Activated T-helper 1 cell treated with anti-CD3 and anti-CD28 coated beads, Interleukin-12 subunit alpha, Interleukin-12 subunit beta, Interleukin-2, Interleukin-4 antibody, amounts not matched to agents 30 ng/mL and 10 ng/mL and 1 ng/mL, durations not matched to agents 14 hours and 24 hours and 36 hours (primary cell): ENCODE measurements at regions not wholly inside any gene's neighbourhood (a gene's known extent, or its start where the extent isn't known, plus 50 kb on each side); places are given as distances from the start of the nearest gene placed in this dataset.

ENCODE experiments used
- DNase-seq: peaks from one replicate; pipeline ENCODE4 v3.0.0; 2021; ENCODE audit warnings: low spot score
- H3K27ac Mint-ChIP-seq: one replicate; pipeline ENCODE4 v1.8.0; 2021; ENCODE audit warnings: mild to moderate bottlenecking, mixed read lengths
- H3K27me3 Mint-ChIP-seq: one replicate; pipeline ENCODE4 v1.8.0; 2022; ENCODE audit warnings: mild to moderate bottlenecking, moderate library complexity, mixed read lengths; ENCODE audit not compliant: insufficient read depth
- H3K36me3 Mint-ChIP-seq: one replicate; pipeline ENCODE4 v1.8.0; 2021; ENCODE audit warnings: low read depth, mixed read lengths
- H3K4me1 Mint-ChIP-seq: one replicate; pipeline ENCODE4 v1.8.0; 2021; ENCODE audit warnings: low read depth, mixed read lengths
- H3K4me3 Mint-ChIP-seq: one replicate; pipeline ENCODE4 v1.8.0; 2021; ENCODE audit warnings: mild to moderate bottlenecking, moderate library complexity, mixed read lengths
- H3K9me3 Mint-ChIP-seq: one replicate; pipeline ENCODE4 v1.8.0; 2021; ENCODE audit warnings: mixed read lengths
- intact Hi-C: fragments of 100-400 bp; cut with micrococcal nuclease; formaldehyde crosslinking; loops from one replicate; pipeline ENCODE4 v1.15.1; 2024

DNA sequence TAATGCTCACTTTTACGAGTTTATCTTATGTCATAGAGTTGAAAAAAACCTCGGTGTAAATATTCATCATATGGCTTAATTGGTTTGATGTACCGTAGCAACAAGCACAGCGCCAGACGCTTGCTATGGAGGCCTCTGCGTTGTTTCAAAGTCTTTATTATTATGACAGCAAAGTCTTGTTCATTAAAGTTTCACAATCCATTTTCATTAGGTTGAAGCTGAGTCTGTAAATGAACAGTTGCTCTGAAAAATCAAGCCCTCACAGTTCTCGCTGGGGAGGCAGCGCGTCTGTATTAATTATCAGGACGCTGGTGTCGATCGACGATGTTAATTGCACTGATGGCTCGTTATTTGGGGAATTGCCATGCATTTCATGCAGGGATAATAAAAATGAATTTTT is 185.6 kb downstream of the INSC start:
- Mint-ChIP-seq H3K4me1 (no peaks in the 10 kb centered on the region), H3K36me3 (no peaks in the 10 kb centered on the region), H3K9me3 (no peaks in the 10 kb centered on the region), H3K27me3 (peaks cover 2% of the 10 kb centered on the region), H3K4me3 (no peak overlapping the region), H3K27ac (no peak overlapping the region)
- intact Hi-C loops: no loop called here
- no peak for DNase-seq

DNA sequence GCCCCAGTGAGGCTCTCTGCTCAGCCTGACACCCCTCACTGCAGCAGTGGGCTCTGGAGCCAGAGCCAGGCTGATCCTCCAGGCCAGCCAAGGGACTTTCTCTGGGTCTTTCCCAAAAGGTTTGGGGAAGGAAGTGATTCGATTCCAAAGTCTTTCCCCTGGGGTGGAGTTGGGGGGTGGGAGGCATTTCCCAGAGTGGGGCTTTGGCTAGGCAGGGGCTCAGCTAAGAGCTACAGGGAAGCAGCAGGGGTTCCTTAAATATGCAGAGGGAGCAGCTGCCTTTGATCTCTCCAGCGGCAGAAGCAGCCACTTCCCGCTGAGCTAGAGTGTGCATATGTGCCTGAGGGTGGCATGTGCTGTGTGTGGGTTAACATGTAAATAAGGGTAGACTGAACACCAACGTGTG is 192.9 kb downstream of the INSC start:
- intact Hi-C loops: no loop called here
- DNase-seq: no peak
- Mint-ChIP-seq H3K27ac (no peak overlapping the region), H3K27me3 (peaks cover 2% of the 10 kb centered on the region), H3K4me1 (no peaks in the 10 kb centered on the region), H3K4me3 (no peak overlapping the region), H3K9me3 (no peaks in the 10 kb centered on the region), H3K36me3 (no peaks in the 10 kb centered on the region)

DNA sequence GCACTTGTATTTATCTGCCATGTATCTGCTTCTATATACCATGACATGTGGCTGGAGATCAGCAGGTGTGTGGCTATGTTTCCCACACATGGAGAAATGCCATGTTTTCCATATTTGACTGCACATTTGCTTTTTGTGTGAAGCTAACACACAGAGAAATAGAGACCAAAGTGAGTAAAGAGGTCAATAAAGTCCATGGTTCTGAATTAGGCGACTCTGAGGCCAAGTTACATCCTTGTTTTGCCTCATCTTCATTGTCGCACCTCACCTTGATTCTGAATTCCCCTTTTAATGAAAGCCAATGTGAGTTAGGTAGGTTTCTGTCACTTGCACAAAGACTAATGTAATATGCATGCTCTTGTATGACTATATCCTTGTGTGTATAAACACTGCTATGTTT is 194.1 kb downstream of the INSC start:
- intact Hi-C loops: no loop called here
- no peaks in the 10 kb centered on the region for H3K4me1 Mint-ChIP-seq
- peaks cover 4% of the 10 kb centered on the region for H3K27me3 Mint-ChIP-seq
- no peaks in the 10 kb centered on the region for H3K9me3 Mint-ChIP-seq
- DNase-seq: no peak
- H3K36me3 Mint-ChIP-seq: no peaks in the 10 kb centered on the region
- H3K27ac Mint-ChIP-seq: no peak overlapping the region
- no peak overlapping the region for H3K4me3 Mint-ChIP-seq

DNA sequence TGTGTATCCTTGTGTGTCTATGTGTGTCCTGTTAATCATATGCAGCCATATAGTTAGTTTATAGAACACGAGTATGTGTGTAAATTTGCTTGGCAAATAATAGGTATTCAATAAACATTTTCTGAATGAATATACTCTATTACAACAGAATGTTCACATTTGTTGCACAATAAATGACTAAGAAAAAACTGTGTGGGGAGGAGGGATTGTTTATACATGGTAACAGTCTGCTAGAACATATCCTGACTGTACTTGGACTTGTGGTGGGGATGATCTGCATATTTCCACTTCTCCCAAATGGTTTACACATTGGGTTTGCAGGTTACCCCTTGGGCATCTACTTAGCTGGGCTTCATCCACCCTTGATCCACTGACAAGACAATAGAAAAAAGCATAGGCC is 194.6 kb downstream of the INSC start:
- Mint-ChIP-seq H3K4me3 (no peak overlapping the region), H3K36me3 (no peaks in the 10 kb centered on the region), H3K27me3 (peaks cover 2% of the 10 kb centered on the region), H3K4me1 (no peaks in the 10 kb centered on the region), H3K9me3 (no peaks in the 10 kb centered on the region), H3K27ac (no peak overlapping the region)
- no peak for DNase-seq
- intact Hi-C loops: no loop called here

DNA sequence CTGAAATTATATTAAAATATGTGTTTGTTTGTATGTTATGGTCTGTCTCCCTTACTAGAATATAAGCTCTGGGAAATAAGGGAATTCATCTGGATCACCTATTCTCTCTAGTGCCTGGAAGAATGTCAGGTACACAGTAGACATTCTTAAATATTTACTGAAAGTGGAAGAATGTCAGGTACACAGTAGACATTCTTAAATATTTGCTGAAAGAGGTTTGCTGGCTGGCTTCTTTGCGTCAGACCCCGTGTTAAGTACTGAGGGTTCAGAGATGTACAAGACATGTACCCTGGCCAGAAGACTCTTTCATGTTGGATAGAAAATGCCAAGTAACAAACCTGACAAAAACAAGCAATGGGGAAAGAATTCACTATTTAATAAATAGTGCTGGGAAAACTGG is 199.1 kb downstream of the INSC start:
- no peak for DNase-seq
- Mint-ChIP-seq H3K9me3 (no peaks in the 10 kb centered on the region), H3K4me1 (no peaks in the 10 kb centered on the region), H3K4me3 (no peak overlapping the region), H3K36me3 (no peaks in the 10 kb centered on the region), H3K27me3 (peaks cover 2% of the 10 kb centered on the region), H3K27ac (no peak overlapping the region)
- intact Hi-C loops: no loop called here

DNA sequence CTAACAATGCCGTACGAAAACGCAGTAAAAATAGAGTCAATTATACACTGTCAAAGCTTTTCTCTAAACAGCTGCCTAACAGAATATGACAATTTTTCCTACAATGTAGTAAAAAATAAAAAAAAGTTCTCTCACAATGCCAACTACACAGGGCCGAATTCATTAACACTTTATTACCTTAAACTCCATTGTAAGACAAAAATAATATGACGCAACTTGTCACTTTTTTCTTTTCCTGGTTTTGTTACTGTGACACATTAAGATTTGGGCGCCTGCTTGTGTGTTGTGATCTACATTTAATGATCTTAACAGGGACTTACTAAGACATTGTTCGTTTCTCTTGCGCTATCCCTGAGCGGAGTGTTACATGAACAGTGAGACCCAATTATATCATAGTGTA is 204.1 kb downstream of the INSC start:
- no peak for DNase-seq
- Mint-ChIP-seq H3K4me1 (no peaks in the 10 kb centered on the region), H3K36me3 (no peaks in the 10 kb centered on the region), H3K9me3 (no peaks in the 10 kb centered on the region), H3K4me3 (no peak overlapping the region), H3K27ac (no peak overlapping the region), H3K27me3 (peaks cover 7% of the 10 kb centered on the region)
- intact Hi-C loops: no loop called here

DNA sequence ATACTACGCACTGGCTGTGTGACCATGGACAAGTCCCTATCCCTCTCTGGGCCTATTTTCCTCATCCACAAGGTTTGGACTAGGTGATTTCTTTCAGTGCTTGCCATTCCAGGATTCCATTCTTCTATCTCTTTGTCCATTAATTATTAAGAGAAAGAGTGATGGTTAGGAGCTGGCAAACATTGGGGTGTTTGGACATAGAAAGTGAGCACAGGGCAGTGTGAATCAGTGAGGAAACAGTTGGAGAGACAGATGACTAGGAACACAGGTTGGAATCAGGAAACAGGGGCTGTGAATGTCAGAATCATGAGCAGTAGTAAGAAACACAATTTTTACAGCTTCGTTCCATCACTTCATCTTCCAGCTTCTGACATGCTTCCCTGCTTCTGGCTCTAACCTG is 211.8 kb downstream of the INSC start:
- Mint-ChIP-seq H3K27me3 (peaks cover 10% of the 10 kb centered on the region), H3K36me3 (no peaks in the 10 kb centered on the region)
- intact Hi-C loops: no loop called here

DNA sequence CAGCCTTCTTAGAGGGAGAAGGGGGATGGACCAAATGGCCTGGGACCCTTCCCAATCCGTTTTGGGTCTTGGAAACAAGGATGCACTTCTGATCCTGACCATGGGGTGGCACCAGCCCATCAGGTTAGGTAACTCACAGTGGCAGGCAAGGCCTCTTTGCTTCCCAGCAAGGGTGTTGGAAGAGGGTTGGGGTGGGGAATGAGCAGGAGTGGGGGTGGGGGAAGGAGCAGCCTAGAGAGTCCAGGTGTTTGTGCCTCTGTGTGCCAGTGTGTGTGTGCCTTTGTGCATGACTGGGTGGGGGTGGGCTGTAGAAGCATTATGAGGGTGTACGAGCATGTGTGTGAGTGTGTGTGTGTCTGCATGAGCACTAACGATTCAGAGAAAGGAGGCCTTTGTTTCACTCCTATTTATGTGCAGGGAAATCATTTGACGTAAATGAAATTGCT is 213.1 kb downstream of the INSC start:
- no peaks in the 10 kb centered on the region for H3K36me3 Mint-ChIP-seq
- H3K27me3 Mint-ChIP-seq: peaks cover 3% of the 10 kb centered on the region
- H3K4me1 Mint-ChIP-seq: no peaks in the 10 kb centered on the region
- H3K4me3 Mint-ChIP-seq: no peak overlapping the region
- intact Hi-C loops: no loop called here
- DNase-seq: no peak
- H3K27ac Mint-ChIP-seq: no peak overlapping the region
- no peaks in the 10 kb centered on the region for H3K9me3 Mint-ChIP-seq

More for the DNA sequence above, 211.8 kb downstream of the INSC start:
- Mint-ChIP-seq H3K4me3 (no peak overlapping the region), H3K4me1 (no peaks in the 10 kb centered on the region), H3K9me3 (no peaks in the 10 kb centered on the region), H3K27ac (no peak overlapping the region)
- DNase-seq: no peak

DNA sequence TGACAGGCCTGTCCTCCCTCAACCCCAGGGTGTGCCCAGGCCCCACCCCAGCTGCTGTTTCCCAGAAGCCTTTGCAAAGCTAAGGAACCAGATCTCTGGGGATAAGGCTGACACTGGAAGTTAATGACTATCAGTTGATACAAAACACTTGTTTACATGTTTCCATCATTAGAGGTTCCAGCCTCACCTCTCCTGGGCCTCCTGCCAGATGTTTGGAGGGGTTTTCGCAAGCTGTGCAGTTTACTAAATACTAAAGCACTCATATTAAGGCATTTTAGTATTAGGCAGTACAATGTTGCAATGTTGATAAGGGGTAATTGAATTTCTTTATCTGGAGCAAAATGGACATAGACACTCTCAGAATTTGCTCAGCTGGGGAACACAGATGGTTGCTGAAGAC is 218.7 kb downstream of the INSC start:
- no peak for DNase-seq
- no peaks in the 10 kb centered on the region for H3K4me1 Mint-ChIP-seq
- H3K27me3 Mint-ChIP-seq: peaks cover 6% of the 10 kb centered on the region
- no peaks in the 10 kb centered on the region for H3K36me3 Mint-ChIP-seq
- H3K9me3 Mint-ChIP-seq: no peaks in the 10 kb centered on the region
- no peak overlapping the region for H3K27ac Mint-ChIP-seq
- H3K4me3 Mint-ChIP-seq: no peak overlapping the region
- intact Hi-C loops: no loop called here

DNA sequence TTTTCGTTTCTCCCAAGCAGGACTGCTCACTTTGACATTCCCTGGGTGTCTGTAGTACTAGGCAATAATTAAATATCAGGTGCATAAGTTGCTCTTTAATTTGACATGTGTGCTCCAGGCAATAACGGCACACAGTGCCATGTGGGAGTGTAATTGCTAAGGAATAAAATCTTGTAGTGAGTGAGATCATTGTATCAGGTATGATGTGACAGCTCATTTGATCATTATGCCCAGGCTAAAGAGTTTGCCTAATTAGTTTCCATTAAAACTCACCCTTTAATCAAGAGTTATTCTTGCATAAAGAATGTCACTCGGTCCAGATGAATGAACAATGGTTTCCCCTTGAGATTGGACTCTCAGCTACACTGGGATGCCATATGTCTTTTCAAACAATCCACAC is 220.0 kb downstream of the INSC start:
- intact Hi-C loops: no loop called here
- Mint-ChIP-seq H3K27ac (no peak overlapping the region), H3K4me3 (no peak overlapping the region), H3K4me1 (no peaks in the 10 kb centered on the region), H3K9me3 (no peaks in the 10 kb centered on the region), H3K36me3 (no peaks in the 10 kb centered on the region), H3K27me3 (peaks cover 6% of the 10 kb centered on the region)
- no peak for DNase-seq

DNA sequence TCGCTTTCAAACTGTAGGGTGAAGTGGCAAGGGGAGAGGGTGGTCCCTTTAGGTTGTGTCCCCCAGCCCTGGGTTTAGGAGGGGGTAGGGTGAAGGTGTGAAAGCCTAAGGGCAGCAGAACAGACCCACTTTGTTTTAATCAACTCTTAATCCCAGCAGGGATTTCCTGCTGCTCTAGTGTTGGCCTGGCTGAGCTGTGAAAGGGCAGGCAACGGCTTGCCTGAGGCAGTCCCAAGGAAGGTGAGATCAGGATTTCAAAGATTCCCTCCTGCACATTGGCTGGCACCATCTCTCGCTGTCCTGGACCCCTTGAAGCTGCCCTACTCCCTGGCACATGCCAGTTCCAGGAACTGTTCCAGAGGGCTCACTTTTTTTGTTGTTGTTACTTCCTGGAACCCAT is 221.3 kb downstream of the INSC start:
- intact Hi-C loops: no loop called here
- peaks cover 4% of the 10 kb centered on the region for H3K9me3 Mint-ChIP-seq

DNA sequence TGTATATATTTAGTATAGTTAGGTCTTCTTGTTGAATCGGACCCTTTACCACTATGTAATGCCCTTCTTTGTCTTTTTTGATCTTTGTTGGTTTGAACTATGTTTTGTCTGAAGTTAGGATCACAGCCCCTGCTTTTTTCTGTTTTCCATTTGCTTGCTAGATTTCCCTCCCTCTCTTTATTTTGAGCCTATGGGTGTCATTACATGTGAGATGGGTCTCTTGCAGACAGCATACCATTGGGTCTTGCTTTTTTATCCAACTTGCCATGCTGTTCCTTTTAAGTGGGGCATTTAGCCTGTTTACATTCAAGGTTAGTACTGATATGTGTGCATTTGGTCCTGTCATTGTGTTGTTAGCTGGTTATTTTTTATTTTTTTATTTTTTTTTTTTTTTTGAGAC is 224.6 kb downstream of the INSC start:
- Mint-ChIP-seq H3K36me3 (no peaks in the 10 kb centered on the region), H3K9me3 (peaks cover 4% of the 10 kb centered on the region), H3K27ac (no peak overlapping the region), H3K4me3 (no peak overlapping the region), H3K27me3 (peaks cover 14% of the 10 kb centered on the region), H3K4me1 (no peaks in the 10 kb centered on the region)
- DNase-seq: no peak
- intact Hi-C loops: no loop called here

More for the DNA sequence above, 221.3 kb downstream of the INSC start:
- Mint-ChIP-seq H3K27ac (no peak overlapping the region), H3K36me3 (no peaks in the 10 kb centered on the region), H3K4me3 (no peak overlapping the region), H3K4me1 (no peaks in the 10 kb centered on the region), H3K27me3 (peaks cover 10% of the 10 kb centered on the region)
- no peak for DNase-seq

DNA sequence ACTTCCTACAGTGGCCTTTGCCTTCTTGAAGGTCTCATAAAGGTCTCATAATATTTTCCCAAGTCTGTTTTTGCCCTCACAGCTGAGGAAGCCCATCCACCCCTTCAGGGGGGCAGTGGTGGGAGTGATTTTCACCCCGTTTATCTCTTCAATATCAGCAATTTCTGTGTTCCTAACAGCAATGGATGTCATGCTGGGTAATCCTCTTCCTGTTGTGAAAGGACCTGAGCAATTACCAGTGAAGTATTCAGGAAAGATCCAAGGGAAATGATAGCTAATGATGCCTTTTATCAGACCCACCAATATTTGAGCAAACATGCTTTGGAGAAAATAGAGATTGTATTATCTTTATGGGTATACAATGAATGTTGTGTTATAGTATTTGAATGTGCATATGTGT is 226.9 kb downstream of the INSC start:
- Mint-ChIP-seq H3K36me3 (no peaks in the 10 kb centered on the region), H3K4me1 (no peaks in the 10 kb centered on the region), H3K27me3 (peaks cover 11% of the 10 kb centered on the region), H3K9me3 (peaks cover 4% of the 10 kb centered on the region), H3K4me3 (no peak overlapping the region), H3K27ac (no peak overlapping the region)
- no peak for DNase-seq
- intact Hi-C loops: no loop called here

DNA sequence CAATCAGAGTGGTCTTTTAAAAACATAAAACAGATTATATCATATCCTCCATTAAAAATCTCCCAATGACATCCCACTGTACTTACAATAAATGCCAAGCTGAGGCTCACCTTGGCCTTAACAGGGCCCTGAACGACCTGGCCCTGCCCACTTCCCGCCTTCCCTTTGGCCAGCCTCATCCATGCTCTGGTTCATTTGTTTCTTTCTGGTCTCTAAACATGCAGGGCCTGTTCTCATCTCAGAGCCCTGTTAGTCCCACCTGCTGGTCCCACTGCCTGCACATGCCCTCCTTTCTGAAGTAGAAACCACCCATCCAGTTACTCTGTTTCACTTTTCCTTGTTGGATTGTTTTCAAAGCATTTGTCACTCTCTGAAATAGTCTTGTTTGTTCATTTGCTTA is 227.4 kb downstream of the INSC start:
- Mint-ChIP-seq H3K9me3 (peaks cover 4% of the 10 kb centered on the region), H3K27me3 (peaks cover 11% of the 10 kb centered on the region), H3K36me3 (no peaks in the 10 kb centered on the region), H3K4me3 (no peak overlapping the region), H3K4me1 (no peaks in the 10 kb centered on the region), H3K27ac (no peak overlapping the region)
- no peak for DNase-seq
- intact Hi-C loops: no loop called here
